ENCODE measurements at regions not wholly inside any gene's neighbourhood (a gene's known extent, or its start where the extent isn't known, plus 50 kb on each side); places are given as distances from the start of the nearest gene placed in this dataset.

DNA sequence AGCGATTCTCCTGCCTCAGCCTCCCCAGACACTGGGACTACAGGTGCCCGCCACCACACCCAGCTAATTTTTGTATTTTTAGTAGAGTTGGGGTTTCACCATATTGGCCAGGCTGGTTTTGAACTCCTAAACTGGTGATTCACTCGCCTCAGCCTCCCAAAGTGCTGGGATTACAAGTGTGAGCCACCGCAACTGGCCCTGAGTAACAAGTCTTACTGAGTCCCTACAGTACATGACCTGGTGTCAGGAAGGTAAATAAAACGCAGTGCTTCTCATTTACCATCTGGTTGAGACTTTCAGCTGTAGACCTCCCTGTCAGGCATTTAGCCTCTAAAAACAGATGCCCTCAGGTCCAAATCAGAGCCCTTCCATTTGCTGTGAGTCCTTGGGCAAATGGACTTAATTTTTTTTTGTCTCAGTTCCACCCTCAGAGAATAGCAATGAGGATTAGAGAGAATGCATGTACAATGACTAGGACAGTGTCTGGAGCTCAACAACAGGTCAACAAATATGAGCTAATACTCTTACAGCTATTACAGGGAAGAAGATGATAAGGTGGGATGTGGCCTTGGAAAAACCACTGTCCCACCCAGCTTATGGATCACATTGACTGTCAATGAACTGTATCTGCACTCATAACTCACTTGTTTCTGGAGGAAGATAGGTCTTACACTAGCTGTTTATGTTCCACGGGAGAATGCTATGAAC is 70.5 kb downstream of the PHLDA1 start:
- Histone ChIP-seq H3K9ac (ENCODE audit: low read length in 3 of 3) (no peak overlapping the region), H3K27me3 (ENCODE audit: control insufficient read depth, insufficient read depth, low read length) (no peaks in the 10 kb centered on the region), H3K9me3 (ENCODE audit: control insufficient read depth in 2 of 3, insufficient read depth in 1 of 3, low read length in 3 of 3) (no peaks in the 10 kb centered on the region), H3K27ac (ENCODE audit: low read depth in 2 of 2, low read length in 2 of 2) (no peak overlapping the region), H3K36me3 (ENCODE audit: control insufficient read depth in 2 of 3, insufficient read depth in 3 of 3, low read length in 3 of 3) (no peaks in the 10 kb centered on the region), H3K4me3 (ENCODE audit: low read length in 3 of 3) (no peak overlapping the region), H3K4me1 (ENCODE audit: control insufficient read depth in 2 of 3, insufficient read depth in 2 of 3, low read depth in 1 of 3, low read length in 3 of 3) (peaks cover 0 to 13% (median 7%) of the 10 kb centered on the region in 3 donors)
- intact Hi-C loops (cut with DNase I) = no loop called here
- DNase-seq (no peak), FAIRE-seq (no peak)
- TF ChIP-seq, protein P1, sequence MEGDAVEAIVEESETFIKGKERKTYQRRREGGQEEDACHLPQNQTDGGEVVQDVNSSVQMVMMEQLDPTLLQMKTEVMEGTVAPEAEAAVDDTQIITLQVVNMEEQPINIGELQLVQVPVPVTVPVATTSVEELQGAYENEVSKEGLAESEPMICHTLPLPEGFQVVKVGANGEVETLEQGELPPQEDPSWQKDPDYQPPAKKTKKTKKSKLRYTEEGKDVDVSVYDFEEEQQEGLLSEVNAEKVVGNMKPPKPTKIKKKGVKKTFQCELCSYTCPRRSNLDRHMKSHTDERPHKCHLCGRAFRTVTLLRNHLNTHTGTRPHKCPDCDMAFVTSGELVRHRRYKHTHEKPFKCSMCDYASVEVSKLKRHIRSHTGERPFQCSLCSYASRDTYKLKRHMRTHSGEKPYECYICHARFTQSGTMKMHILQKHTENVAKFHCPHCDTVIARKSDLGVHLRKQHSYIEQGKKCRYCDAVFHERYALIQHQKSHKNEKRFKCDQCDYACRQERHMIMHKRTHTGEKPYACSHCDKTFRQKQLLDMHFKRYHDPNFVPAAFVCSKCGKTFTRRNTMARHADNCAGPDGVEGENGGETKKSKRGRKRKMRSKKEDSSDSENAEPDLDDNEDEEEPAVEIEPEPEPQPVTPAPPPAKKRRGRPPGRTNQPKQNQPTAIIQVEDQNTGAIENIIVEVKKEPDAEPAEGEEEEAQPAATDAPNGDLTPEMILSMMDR (IDR thresholded peaks at IDR 0.05; ENCODE audit: borderline replicate concordance, extremely low read depth, insufficient read depth) = no peak

DNA sequence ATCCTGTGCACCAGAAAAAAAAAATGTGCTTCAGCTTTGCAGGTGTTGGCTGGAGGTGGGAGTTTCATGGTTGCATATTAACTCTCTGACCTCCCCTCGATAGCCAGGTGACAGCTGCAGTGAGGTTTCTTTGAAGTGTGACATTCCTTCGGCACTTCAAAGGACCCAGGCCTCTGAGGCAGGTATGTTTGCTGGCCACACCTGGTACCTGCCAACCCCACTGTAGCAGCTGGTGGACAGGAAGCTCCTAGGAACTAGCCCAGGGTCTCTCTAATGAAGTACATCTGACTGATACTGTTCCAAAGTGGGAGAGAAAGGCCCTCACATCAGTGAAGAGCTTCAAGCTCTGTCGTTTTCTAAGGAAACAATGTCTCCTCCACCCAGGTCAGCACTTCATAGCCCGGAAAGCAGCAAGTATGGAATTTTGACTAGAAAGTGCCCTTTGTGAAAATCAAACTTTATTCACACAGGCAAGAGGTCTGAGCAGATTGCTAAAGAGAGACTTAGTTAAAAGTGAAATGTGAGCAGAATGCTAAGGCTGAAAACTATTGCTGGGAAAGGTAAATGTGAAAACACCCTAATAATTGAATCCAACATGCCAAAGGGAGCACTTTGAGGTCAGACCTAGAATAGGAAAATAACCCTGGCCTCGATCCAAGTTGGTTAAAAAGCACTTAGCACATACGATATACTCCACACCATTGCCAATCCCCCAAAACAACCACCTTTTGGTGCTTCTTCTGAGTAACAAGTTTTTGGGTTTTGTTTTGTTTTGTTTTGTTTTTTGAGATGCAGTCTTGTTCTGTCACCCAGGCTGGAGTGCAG is 71.3 kb downstream of the PHLDA1 start:
- FAIRE-seq = no peak
- TF ChIP-seq, protein P1 (IDR thresholded peaks at IDR 0.05; ENCODE audit: borderline replicate concordance, extremely low read depth, insufficient read depth) = no peak
- H3K9me3 ChIP-seq (ENCODE audit: control insufficient read depth in 2 of 3, insufficient read depth in 1 of 3, low read length in 3 of 3) = no peaks in the 10 kb centered on the region
- no peak overlapping the region for H3K4me3 ChIP-seq (ENCODE audit: low read length in 3 of 3)
- no peaks in the 10 kb centered on the region for H3K36me3 ChIP-seq (ENCODE audit: control insufficient read depth in 2 of 3, insufficient read depth in 3 of 3, low read length in 3 of 3)
- intact Hi-C loops (cut with DNase I) = no loop called here
- DNase-seq = peak in 4 of 5 donors; percentile 74 to 84 (median 78)
- H3K27ac ChIP-seq (ENCODE audit: low read depth in 2 of 2, low read length in 2 of 2) = no peak overlapping the region
- H3K9ac ChIP-seq (ENCODE audit: low read length in 3 of 3) = no peak overlapping the region
- H3K4me1 ChIP-seq (ENCODE audit: control insufficient read depth in 2 of 3, insufficient read depth in 2 of 3, low read depth in 1 of 3, low read length in 3 of 3) = peaks cover 0 to 13% (median 7%) of the 10 kb centered on the region in 3 donors
- no peaks in the 10 kb centered on the region for H3K27me3 ChIP-seq (ENCODE audit: control insufficient read depth, insufficient read depth, low read length)

DNA sequence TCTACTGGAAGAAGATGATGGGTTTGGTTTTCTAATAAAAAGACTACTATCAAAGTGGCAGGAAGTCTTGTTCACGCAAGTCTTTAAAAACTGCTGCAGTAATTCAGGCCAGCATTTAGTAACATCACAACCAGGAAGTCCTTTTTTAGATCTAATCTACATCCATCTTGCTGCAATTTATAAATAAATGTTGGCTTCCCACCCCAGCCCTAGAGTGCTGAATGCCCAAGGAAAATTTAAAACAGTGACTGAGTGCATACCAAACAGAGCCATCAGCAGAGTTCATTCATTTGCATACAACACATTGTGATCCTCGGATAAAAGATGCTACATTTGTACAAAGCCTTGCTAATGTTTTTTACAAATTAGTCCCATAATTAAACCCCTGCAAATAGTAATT is 72.1 kb downstream of the PHLDA1 start:
- intact Hi-C loops (cut with DNase I) = no loop called here
- no peak for FAIRE-seq
- TF ChIP-seq, protein P1 (IDR thresholded peaks at IDR 0.05; ENCODE audit: borderline replicate concordance, extremely low read depth, insufficient read depth) = no peak

More for the DNA sequence above, 72.1 kb downstream of the PHLDA1 start:
- peaks cover 0 to 13% (median 7%) of the 10 kb centered on the region in 3 donors for H3K4me1 ChIP-seq (ENCODE audit: control insufficient read depth in 2 of 3, insufficient read depth in 2 of 3, low read depth in 1 of 3, low read length in 3 of 3)
- H3K27ac ChIP-seq (ENCODE audit: low read depth in 2 of 2, low read length in 2 of 2) = no peak overlapping the region
- H3K9ac ChIP-seq (ENCODE audit: low read length in 3 of 3) = no peak overlapping the region
- H3K36me3 ChIP-seq (ENCODE audit: control insufficient read depth in 2 of 3, insufficient read depth in 3 of 3, low read length in 3 of 3) = no peaks in the 10 kb centered on the region
- H3K9me3 ChIP-seq (ENCODE audit: control insufficient read depth in 2 of 3, insufficient read depth in 1 of 3, low read length in 3 of 3) = no peaks in the 10 kb centered on the region
- no peak overlapping the region for H3K4me3 ChIP-seq (ENCODE audit: low read length in 3 of 3)
- no peak for DNase-seq
- no peaks in the 10 kb centered on the region for H3K27me3 ChIP-seq (ENCODE audit: control insufficient read depth, insufficient read depth, low read length)

Data from kidney (tissue), 13 donors.